ENCODE measurements at regions not wholly inside any gene's neighbourhood (a gene's known extent, or its start where the extent isn't known, plus 50 kb on each side); places are given as distances from the start of the nearest gene placed in this dataset.
"Not testable (repeated sequence)": the region's sequence is repeated elsewhere in the genome, so short reads cannot be mapped to it uniquely, and the experiment has no call there.

DNA sequence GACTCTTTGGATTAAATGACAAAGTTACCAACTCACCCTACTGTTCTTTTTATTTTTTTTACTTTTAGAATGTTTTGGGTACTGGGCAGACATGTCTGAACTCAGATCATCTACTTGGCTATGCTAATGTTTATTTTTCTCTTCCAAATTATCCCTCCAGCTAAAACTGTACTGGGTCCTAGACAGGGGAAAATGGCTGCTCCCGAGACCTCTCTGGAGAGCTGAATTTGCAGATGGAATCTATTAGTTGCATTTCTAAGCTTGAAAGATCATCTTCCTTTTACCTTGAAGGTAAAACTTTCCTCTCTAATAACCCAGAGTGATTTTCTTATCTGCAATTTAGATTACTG lies 197.5 kb upstream of the SEMA6A start:
- no peak overlapping the region for H3K4me3 ChIP-seq (ENCODE audit: low read depth, low read length)
- DNase-seq (ENCODE audit: low read depth) = no peak
- TF ChIP-seq, protein P1, sequence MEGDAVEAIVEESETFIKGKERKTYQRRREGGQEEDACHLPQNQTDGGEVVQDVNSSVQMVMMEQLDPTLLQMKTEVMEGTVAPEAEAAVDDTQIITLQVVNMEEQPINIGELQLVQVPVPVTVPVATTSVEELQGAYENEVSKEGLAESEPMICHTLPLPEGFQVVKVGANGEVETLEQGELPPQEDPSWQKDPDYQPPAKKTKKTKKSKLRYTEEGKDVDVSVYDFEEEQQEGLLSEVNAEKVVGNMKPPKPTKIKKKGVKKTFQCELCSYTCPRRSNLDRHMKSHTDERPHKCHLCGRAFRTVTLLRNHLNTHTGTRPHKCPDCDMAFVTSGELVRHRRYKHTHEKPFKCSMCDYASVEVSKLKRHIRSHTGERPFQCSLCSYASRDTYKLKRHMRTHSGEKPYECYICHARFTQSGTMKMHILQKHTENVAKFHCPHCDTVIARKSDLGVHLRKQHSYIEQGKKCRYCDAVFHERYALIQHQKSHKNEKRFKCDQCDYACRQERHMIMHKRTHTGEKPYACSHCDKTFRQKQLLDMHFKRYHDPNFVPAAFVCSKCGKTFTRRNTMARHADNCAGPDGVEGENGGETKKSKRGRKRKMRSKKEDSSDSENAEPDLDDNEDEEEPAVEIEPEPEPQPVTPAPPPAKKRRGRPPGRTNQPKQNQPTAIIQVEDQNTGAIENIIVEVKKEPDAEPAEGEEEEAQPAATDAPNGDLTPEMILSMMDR (IDR thresholded peaks at IDR 0.05; ENCODE audit: insufficient read depth, low read length) = no peak

DNA sequence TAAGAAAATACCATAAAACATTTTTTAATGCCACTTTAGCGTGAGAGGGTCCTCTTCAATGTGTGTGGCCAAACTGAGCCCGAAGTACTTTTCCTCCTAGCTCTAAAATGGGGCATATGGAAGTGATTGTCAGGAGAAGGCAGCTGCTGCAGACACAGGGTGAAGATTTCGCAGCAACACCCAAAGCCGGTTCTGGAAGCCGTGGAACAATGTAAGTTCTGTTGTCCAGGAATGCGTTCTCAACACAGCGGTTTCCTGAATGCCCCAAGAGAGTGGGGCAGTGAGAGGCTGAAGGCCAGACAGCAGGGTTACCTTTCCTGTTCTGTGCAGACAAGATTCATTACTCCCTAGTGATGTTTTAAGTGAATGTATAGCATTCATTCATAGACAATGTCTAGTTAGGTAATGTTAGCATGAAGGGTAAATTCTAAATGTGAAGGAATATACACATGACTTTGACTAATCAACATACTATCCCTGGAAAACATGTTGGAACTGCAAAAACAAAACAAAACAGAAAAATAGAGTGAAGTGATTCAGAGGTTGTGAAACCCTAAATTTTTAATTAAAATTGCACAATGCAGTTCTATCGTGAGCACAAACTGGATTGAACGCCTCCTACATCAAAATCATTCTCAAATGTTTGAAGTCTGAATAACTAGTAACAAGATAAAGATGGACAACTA lies 197.0 kb upstream of the SEMA6A start:
- no peak overlapping the region for H3K4me3 ChIP-seq (ENCODE audit: low read depth, low read length)
- TF ChIP-seq, protein P1 (IDR thresholded peaks at IDR 0.05; ENCODE audit: insufficient read depth, low read length) = no peak
- DNase-seq (ENCODE audit: low read depth) = no peak

- not testable (repeated sequence) for DNase-seq (ENCODE audit: low read depth); H3K4me3 ChIP-seq (ENCODE audit: low read depth, low read length)
These were observed 195.3 kb upstream of the SEMA6A start for GRCh38 chr5:116769953-116770352.

DNA sequence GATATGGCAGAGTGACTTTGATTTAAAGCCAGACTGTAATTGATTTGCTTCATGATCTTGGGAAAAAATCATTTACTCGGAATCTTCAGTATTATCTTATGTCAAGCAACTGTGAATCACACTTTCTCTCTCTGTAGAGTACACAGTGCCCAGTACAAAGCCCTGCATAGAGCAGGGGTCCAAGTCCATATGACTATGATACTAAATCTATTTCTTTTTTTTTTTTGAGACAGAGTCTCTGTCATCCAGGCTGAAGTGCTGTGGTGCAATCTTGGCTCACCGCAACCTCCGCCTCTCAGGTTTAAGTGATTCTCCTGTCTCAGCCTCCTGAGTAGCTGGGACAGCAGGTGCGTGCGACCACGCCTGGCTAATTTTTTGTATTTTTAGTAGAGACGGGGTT lies 194.8 kb upstream of the SEMA6A start:
- no peak for DNase-seq (ENCODE audit: low read depth)
- H3K4me3 ChIP-seq (ENCODE audit: low read depth, low read length) = no peak overlapping the region
- TF ChIP-seq, protein P1 (IDR thresholded peaks at IDR 0.05; ENCODE audit: insufficient read depth, low read length) = no peak

GRCh38 chr5:116766470-116766947 lies 191.9 kb upstream of the SEMA6A start:
- no peak overlapping the region for H3K4me3 ChIP-seq (ENCODE audit: low read depth, low read length)
- peak; percentile 15 for DNase-seq (ENCODE audit: low read depth)
- TF ChIP-seq, protein P1 (IDR thresholded peaks at IDR 0.05; ENCODE audit: insufficient read depth, low read length) = no peak

- no peak for DNase-seq (ENCODE audit: low read depth)
- TF ChIP-seq, protein P1 (IDR thresholded peaks at IDR 0.05; ENCODE audit: insufficient read depth, low read length) = no peak
- H3K4me3 ChIP-seq (ENCODE audit: low read depth, low read length) = no peak overlapping the region
These were observed 190.8 kb upstream of the SEMA6A start for GRCh38 chr5:116765441-116765840.

DNA sequence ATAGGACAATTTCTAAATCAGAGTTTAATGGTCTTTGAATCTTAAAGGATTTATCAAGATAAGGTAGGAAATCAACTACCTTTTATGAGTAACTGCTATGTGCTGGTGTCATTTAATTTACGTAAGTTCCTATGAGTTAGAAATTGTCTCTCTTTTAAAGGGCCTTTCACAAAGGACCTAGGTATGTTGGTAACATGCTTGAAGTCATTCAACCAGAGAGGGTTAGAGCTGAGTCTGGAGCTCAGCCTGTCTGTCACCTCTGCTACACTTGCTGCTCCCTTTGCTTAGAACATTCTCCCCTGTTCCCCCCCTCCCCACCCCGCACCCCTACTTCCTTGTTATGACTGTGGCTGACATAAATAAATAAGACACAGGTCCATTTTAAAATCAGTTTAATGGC lies 190.3 kb upstream of the SEMA6A start:
- TF ChIP-seq, protein P1 (IDR thresholded peaks at IDR 0.05; ENCODE audit: insufficient read depth, low read length) = no peak
- no peak overlapping the region for H3K4me3 ChIP-seq (ENCODE audit: low read depth, low read length)
- DNase-seq (ENCODE audit: low read depth) = no peak

Measured in fibroblast of the aortic adventitia (primary cell).